HG02885 (cell line): ENCODE measurements at regions not wholly inside any gene's neighbourhood (a gene's known extent, or its start where the extent isn't known, plus 50 kb on each side); places are given as distances from the start of the nearest gene placed in this dataset.

Experiments used
- ATAC-seq: cut with Tn5 transposase; IDR thresholded peaks from one replicate; pipeline ENCODE4 v1.9.1; 2021; ENCODE audit warnings: mild to moderate bottlenecking; ENCODE audit not compliant: unreplicated experiment, poor library complexity

DNA sequence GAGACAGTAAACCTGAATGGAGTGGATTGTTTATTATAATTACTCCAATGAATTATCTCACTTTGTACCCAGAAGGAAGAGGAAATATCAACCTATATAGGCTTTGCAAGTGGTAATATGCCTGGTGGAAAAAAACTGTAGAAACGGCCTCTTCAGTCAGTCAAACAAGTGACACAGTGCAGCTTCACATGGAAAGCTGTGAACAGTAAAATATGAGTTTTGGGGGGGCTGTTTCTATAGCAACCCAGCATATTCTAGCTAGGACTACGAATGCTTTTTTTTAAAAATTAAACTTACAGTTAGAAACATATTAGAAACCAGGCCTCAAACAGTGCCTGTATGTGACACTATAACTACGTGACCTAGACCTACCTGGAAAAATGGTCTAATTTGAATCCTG lies 150.1 kb downstream of the PPP1R2C start:
- no peak for ATAC-seq

DNA sequence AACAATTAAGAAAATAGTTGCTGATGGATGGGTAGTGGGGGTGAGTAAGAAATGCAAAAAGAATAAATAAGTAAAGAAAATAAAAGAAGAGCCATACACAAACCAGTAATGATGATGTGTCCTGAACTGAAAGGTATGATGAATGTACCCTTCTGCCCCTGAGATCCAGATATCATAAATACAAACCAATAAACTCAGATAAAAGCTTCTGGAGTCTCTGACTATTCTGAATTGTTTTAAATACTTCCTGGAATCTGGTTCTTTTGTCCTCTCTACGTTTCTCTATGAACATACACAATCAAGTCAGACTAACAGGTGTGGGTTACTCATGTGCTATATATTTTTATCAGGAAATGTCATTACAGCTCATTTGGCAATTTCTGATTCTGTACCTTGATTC lies 153.4 kb downstream of the PPP1R2C start:
- ATAC-seq, result no peak

DNA sequence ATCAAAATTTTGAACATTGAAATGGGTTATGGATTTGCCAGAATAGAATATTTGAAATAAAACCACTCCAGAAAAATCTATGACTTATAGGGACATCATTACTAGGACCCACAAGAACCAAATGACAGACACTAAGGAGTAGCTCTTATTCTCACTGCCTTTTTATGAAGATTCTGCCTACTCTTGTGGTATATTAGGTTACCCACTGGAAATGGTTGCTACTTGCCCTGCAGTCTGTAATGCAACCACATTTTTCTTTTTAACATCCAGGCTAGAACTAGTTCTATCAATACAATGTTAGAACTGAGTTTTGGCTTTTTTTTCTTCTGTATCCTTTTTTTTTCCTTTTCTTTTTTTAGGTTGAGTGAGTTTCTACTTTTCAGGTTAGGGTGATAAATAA lies 158.9 kb downstream of the PPP1R2C start:
- no peak for ATAC-seq

DNA sequence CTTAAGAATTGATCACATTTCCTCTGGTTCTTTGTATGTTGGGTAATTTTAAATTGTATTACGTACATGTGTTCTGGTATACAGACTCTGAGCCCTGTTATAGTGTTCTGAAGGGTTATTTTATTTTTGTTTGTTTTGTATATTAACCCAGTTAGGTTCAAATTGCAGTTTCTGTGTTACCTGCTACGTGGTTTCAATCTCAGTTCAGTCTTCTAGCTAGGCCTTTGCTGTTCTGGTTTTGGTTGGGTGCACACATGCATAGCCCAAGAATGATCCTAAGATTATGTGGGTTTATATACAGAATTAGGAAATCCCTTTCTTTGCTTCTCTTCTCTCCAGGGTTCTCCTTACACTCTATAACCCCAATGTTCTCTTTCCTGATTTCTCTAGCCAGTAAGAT lies 161.0 kb downstream of the PPP1R2C start:
- ATAC-seq, result peak; percentile 54

DNA sequence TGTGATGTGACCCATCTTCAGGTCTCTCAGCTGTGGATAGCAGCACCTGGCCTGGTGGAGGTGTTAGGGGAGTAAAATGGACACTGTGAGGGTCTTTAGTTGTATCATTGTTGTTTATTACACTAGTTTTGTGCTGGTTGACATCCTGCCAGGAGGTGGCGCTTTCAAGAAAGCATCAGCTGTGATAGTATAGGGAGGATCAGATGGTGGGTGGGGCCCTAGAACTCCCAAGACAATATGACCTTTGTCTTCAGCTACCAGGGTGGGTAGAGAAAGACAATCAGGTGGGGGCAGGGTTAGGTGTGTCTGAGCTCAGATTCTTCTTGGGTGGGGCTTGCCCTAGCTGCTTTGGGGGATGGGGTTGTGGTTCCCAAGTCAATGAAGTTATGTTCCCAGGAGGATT lies 162.8 kb downstream of the PPP1R2C start:
- no peak for ATAC-seq

DNA sequence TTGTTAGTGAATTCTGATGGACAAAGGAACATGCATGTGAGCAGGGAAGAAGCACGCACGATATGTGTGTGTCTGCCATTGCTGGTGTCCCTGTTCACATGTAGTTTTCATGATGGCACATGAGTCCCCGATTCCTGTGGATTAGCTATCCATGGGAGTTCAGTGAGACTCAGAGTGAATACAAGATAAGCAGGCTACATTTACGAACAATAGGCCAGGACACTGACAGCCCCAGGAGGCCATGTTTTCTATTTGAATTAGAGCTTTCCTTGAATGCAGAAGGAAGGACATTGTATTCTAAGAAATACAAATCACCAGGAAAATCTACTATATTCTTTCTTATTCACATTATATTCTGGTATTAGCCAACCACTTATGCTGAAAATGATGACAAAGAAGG lies 171.4 kb downstream of the PPP1R2C start:
- ATAC-seq, result no peak

DNA sequence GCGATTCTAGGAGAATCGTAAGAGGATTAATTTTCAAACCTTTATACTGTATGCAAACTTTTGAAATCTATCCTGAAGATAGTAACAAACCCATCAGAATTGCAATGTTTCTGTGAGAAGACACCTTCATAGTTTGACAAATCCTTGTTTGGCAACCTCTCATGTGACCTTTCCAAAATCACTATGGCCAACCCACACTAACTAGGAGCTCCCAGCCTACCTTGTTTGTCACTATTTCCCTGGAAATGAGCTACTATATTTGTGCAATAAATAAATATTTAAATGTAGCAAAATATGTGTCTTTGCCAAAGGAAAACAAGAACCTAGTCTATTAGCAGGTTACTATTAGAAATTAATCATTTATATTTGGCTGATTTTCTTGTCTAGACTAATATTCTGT lies 173.7 kb downstream of the PPP1R2C start:
- ATAC-seq, result no peak

DNA sequence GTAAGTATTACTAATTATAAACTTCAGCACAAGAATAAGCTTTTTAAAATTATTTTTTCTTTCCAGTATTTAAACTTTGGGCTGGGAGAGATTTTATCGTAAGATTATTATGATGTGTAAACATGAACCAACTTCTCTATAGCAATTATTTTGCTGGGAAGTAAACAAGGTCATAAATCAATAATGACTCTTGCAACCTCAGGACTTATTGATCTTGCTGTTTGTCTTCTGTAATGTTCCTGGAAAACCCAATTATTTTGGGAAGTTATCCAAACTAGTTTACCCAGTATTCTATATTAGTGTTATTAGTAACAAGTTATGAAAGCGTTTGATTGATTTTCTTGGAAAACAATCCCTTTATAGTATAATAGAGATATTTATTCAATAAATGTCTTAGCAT lies 174.9 kb downstream of the PPP1R2C start:
- ATAC-seq, result no peak

DNA sequence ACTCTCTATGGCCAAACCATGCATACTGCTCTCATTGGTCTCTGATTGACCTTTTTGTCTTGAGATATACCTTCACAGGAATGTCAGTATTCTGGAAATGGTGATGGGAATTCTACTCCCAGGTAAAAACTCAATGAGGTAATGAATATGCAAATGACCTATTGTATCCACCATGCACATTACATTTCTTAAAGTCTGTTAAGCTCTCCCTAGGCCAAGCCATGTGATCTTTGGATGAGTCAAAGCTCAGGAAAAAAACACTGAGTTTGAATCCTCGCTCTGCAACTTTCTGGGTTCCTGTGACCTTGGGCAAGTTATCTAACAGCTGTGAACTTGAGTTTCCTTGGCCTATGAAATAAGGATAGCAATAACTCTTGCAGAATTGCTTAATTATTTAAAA lies 175.4 kb downstream of the PPP1R2C start:
- ATAC-seq, result no peak

DNA sequence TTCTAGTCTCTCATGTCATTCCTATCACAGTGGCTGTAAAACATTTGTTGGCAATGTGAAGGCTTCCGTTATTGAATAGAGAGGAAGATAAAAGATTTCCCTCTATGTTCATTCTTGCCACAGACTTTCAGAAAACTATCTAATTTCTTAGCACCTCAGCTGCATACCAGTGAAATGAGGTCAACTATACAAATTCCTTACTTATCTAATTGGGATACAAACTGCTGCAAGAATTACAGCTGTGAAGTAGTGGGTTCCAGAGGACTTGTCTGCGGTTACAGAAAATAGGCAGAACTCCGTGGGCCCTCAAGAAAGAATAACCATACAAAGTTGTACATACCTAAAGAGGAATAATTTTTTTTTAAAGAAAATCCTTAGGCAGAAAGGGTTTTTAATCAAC lies 175.8 kb downstream of the PPP1R2C start:
- ATAC-seq, result no peak

DNA sequence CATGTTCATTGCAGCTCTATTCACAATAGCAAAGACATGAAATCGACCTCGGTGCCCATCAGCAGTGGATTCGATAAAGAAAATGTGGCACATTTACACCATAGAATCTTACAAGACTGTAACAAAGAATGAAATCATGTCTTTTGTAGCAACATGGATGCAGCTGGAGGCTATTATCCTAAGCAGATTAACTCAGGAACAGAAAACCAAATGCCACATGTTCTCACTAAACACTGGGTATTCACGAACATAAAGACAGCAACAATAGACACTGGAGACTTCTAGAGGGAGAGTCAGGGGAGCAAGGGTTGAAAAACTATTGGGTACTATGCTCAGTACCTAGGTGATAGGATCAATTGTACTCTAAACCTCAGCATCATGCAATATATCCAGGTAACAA lies 180.5 kb downstream of the PPP1R2C start:
- no peak for ATAC-seq

DNA sequence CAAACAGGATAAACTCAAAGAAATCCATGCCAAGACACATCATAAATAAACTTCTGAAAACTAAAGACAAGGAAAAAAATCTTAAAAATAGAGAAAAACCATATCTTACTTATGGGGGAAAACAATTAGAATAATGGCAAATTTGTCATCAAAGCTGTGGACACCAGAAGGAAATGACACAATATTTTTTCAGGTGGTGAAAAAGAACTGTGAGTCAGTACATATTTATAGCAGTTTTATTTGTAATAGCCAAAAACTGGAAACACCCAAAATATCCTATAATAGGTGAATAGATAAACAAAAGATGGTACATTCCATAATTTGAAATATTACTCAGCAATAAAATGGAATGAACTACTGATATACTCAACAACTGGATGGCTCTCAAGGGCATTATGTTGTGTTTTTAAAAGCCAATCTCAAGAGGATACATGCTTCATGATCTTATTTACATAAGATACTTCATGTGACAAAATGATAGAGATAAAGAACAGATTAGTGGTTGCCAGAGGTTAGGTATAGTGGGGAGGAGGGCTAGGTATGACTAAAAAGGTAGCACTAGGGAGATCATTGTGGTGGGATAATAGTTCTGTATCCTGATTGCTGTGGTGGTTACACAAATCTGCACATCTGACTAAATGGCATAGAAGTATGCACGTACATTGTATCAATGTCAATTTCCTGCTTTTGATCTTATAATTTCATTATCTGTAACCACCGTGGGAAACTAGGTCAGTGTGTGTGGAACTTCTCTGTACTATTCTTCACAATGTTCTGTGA lies 191.9 kb downstream of the PPP1R2C start:
- ATAC-seq, result no peak

DNA sequence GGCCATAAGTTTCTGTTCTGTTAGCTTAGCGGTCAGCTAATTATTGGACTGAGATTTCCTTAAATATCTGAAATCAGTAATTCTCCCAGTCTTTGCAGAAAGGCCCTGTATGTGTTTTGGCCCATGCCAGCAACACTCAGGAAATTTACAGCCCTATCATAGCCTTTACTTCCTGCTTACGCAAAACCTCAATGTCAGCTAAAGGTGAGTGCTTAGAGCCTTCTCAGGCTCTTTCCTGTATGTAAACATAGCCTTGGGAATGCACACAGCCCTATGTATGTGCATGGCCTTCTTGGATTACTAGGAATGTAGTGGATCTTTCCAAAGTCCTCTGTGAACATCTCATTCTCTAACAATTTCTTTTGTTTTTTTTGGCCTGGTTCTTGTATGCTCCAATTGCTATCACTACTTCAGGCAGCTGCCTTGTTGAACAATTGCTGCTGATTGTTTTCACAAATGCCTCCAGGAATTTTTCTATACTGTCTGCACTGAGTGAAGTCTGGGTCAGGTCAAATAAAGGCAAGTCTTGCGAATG lies 200.0 kb downstream of the PPP1R2C start:
- no peak for ATAC-seq

DNA sequence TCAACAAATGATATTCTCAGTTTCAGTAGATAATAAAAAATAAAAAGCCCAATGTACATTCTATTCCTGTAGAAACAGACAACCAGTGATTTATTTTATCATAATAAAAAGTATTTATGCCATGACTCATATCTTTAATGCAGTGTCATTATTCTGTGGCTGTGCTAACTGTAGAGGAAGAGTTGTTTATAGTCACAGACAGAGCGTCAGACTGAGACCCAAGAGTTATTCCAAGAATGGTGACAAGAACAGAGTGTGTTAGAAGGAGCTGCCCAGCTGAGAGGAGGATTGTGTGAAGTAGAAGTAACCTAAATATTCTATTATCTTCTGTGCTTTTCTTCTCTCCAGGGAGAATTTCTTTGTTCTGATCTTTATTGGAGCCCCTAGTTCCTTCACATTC lies 210.7 kb downstream of the PPP1R2C start:
- no peak for ATAC-seq

DNA sequence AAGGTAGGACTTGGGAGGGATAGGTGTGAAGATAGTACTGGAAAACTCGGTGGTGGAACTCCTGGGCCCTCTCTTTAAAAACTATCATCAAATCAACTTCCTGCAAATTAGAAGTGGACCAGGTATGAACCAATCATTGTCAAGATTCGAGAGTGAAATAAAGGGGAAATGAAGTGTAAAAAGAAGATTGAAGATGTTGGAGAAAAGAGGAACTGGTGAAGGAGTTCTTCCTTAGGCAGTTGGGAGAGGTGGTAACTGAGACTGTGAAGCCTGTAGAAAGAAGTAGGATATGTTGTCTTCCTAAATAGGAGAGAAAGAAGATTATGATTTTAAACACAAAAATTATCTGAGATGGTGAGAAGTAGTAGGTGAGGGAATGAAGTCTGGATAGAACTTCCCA lies 212.2 kb downstream of the PPP1R2C start:
- no peak for ATAC-seq

DNA sequence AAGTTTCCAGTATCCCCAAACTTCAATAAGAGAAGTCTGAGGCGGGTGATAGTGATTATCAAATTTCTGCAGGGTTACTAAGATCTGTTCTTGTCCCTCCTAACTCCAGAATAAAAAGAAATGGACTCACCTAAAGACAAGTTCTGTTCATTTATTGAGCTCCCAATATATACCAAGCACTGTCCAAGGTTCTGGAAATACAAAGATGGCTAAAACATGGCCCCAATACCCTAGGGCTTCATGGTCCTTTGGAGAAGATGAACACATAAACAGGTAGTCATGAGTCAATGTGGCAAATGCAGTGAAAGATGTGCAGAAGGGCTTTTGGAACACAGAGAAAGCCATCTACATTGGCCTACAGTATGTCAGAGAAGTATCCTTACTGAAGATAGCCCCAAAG lies 231.2 kb downstream of the PPP1R2C start:
- ATAC-seq, result no peak

DNA sequence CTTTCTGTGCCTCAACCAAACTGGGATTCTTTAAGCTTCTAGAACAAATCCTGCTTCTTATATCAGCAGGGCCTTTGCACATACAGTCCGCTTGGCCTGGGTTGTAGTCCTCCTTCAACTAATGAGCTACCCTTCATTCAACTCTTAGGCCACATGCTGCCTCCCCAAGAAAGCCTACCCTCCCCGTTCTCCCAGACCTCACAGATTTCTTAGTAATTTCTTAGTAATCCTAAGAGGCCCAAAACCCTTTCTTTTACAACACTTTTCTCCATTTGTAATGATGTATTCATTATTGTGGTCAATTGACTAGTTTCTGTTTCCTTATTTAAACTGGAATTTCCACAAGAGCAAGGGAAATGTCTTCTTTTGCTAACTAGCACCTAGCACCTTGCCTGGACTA lies 233.1 kb downstream of the PPP1R2C start:
- ATAC-seq, result no peak

DNA sequence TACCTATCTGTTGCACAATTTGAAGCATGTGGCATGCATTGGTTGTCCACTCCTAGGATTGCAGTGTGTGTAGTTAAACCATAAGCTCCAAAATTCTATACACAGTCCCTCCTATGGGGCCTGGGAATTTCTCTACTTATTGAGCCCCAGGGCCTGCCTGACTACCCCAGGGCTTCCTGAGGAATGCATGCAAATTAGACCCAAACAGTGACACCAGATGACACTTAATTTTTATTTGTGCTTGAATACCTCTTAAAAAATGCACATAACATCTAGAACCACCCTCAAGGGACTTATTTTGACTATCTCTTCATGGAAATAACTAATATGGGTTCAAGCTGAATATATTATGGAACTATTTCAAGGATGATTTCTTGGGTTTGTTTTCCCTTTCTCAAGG lies 236.4 kb downstream of the PPP1R2C start:
- ATAC-seq, result no peak

DNA sequence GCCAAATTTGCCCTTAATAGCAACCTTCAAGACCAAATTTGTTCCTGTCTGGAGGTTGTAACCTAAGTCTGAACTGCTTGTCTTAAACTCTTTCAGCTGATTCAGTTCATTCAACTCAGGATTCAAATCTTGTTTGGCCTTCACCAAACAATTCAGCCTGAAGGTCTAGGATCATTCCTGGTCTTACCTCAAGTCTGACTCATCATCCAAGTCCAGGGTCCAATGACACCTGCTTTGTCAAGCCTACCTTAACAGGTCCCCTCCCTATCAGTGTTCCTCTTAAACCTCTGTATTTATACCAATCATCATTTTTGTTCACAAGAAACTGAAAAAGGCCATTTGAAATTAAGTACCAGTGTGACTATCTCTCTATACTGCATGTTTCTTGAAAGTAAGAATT lies 237.8 kb downstream of the PPP1R2C start:
- no peak for ATAC-seq

DNA sequence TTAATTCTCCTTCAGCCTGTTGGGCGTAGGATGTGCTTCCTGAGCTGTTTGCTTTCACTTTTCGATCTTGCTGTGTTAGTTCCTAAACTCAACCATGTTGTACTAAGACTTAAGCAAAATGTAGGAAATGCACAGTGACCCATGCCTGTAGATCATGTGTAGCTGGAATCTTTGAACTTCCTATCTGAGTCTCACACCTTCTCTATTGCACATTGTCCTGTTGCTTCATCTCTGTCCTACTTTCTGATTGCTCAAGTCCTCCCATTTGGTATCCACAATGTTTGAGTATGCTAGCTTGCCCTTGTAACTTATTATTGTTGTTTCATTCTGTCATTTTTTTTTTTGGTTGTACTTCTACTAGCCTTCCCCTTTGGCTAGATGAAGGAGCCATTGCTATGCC lies 239.6 kb downstream of the PPP1R2C start:
- no peak for ATAC-seq

DNA sequence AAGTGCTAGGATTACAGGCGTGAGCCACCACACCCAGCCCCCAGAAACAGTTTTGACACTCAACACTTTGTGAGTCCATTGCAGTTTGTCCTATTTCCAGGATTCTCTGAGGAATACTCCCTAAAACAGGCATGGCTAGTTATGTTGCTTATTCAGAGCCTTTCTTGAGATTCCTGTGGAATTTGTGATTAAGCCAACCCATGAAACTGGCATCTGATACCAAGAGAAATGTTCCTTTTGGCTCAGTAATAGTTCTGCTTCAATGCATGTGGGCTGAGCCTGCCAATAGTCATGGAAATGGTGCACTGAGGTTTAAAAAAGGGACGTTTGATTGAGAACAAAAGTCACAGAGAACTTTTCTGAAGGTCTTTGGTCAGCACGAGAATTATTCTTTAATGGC lies 241.7 kb downstream of the PPP1R2C start:
- ATAC-seq, result no peak

DNA sequence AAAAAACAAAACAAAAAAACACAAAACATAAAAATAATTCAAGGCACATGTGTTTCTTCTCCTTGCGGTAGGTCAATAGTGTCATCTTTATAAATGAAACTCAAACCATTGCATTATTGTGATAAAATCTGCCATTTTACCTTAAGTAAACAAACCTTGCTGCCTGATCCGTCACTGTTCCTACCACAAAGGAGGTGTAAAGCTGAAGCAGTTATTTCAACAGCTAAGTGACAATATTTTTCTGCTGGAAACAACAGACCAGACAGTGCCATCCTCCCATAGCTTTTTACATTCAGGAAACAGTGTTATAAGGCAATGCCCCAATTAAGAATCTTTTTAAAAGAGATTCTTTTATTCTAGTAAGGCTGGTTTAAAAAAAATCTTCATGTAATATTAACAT lies 242.7 kb downstream of the PPP1R2C start:
- no peak for ATAC-seq
